ENCODE measurements at regions not wholly inside any gene's neighbourhood (a gene's known extent, or its start where the extent isn't known, plus 50 kb on each side); places are given as distances from the start of the nearest gene placed in this dataset.

GRCh38 chr13:103168901-103169508 is 102.8 kb upstream of the SLC10A2 start:
- Histone ChIP-seq H3K27ac (ENCODE audit: low read length) (no peak overlapping the region), H2AFZ (ENCODE audit: low read length) (no peak overlapping the region), H3K36me3 (ENCODE audit: low read depth, low read length) (no peaks in the 10 kb centered on the region), H3K79me2 (ENCODE audit: low read length) (no peaks in the 10 kb centered on the region), H3K4me1 (ENCODE audit: insufficient read depth, low read length) (no peaks in the 10 kb centered on the region), H3F3A (ENCODE audit: low read length, unreplicated experiment) (no peaks in the 10 kb centered on the region), H3K9ac (ENCODE audit: low read length) (no peak overlapping the region), H3K27me3 (ENCODE audit: low read length) (0 out of 2 replicates have a peak, but pooled peaks cover 6% of the 10 kb centered on the region), H3K9me3 (ENCODE audit: low read length) (no peaks in the 10 kb centered on the region), H4K20me1 (ENCODE audit: low read length) (no peaks in the 10 kb centered on the region), H3K4me3 (ENCODE audit: low read length) (no peak overlapping the region), H3K4me2 (ENCODE audit: low read length) (no peak overlapping the region), H3K9me2 (replicated peaks; ENCODE audit: low read length) (no peaks in the 10 kb centered on the region)
- ATAC-seq (no peak), DNase-seq (no peak)
- CTCF ChIA-PET, result no interaction called here
- POLR2A ChIA-PET (ENCODE audit: unreplicated experiment), result no interaction called here
- TF ChIP-seq, protein P1, sequence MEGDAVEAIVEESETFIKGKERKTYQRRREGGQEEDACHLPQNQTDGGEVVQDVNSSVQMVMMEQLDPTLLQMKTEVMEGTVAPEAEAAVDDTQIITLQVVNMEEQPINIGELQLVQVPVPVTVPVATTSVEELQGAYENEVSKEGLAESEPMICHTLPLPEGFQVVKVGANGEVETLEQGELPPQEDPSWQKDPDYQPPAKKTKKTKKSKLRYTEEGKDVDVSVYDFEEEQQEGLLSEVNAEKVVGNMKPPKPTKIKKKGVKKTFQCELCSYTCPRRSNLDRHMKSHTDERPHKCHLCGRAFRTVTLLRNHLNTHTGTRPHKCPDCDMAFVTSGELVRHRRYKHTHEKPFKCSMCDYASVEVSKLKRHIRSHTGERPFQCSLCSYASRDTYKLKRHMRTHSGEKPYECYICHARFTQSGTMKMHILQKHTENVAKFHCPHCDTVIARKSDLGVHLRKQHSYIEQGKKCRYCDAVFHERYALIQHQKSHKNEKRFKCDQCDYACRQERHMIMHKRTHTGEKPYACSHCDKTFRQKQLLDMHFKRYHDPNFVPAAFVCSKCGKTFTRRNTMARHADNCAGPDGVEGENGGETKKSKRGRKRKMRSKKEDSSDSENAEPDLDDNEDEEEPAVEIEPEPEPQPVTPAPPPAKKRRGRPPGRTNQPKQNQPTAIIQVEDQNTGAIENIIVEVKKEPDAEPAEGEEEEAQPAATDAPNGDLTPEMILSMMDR (conservative IDR thresholded peaks at IDR 0.05; ENCODE audit: low read depth, low read length), result no peak
- TF ChIP-seq EZH2phosphoT487 (IDR thresholded peaks at IDR 0.05; ENCODE audit: borderline replicate concordance, low read length) (no peak), EZH2 (IDR thresholded peaks at IDR 0.05; ENCODE audit: low read length, unreplicated experiment) (no peak)
- BruUV-seq (replicated peaks), result no TSS peak
- intact Hi-C loops (cut with micrococcal nuclease), result no loop called here

GRCh38 chr13:103164251-103164650 is 98.0 kb upstream of the SLC10A2 start:
- BruUV-seq (replicated peaks), result no TSS peak
- TF ChIP-seq, protein P1 (conservative IDR thresholded peaks at IDR 0.05; ENCODE audit: low read depth, low read length), result no peak
- no peak for TF ChIP-seq EZH2 (IDR thresholded peaks at IDR 0.05; ENCODE audit: low read length, unreplicated experiment)
- no peak for TF ChIP-seq EZH2phosphoT487 (IDR thresholded peaks at IDR 0.05; ENCODE audit: borderline replicate concordance, low read length)
- no peak overlapping the region for H3K4me2 ChIP-seq (ENCODE audit: low read length)
- no peak for ATAC-seq
- no peaks in the 10 kb centered on the region for H4K20me1 ChIP-seq (ENCODE audit: low read length)
- DNase-seq, result no peak
- no peaks in the 10 kb centered on the region for H3K36me3 ChIP-seq (ENCODE audit: low read depth, low read length)
- intact Hi-C loops (cut with micrococcal nuclease), result no loop called here
- no peak overlapping the region for H3K9ac ChIP-seq (ENCODE audit: low read length)
- CTCF ChIA-PET, result interaction anchor here (0.6 kb wide), 1 partner anchor 250 kb away, joined by 3 read pairs; no protein-coding TSS in a partner anchor
- H3K4me1 ChIP-seq (ENCODE audit: insufficient read depth, low read length), result no peaks in the 10 kb centered on the region
- H2AFZ ChIP-seq (ENCODE audit: low read length), result no peak overlapping the region
- no peaks in the 10 kb centered on the region for H3F3A ChIP-seq (ENCODE audit: low read length, unreplicated experiment)
- H3K27me3 ChIP-seq (ENCODE audit: low read length), result peaks cover 32% of the 10 kb centered on the region
- no peaks in the 10 kb centered on the region for H3K9me3 ChIP-seq (ENCODE audit: low read length)
- POLR2A ChIA-PET (ENCODE audit: unreplicated experiment), result no interaction called here
- H3K9me2 ChIP-seq (replicated peaks; ENCODE audit: low read length), result no peaks in the 10 kb centered on the region
- no peak overlapping the region for H3K27ac ChIP-seq (ENCODE audit: low read length)
- no peak overlapping the region for H3K4me3 ChIP-seq (ENCODE audit: low read length)
- no peaks in the 10 kb centered on the region for H3K79me2 ChIP-seq (ENCODE audit: low read length)

- H3K79me2 ChIP-seq (ENCODE audit: low read length), result no peaks in the 10 kb centered on the region
- CTCF ChIA-PET, result no interaction called here
- no peak overlapping the region for H3K9ac ChIP-seq (ENCODE audit: low read length)
- no peak overlapping the region for H3K4me3 ChIP-seq (ENCODE audit: low read length)
- H4K20me1 ChIP-seq (ENCODE audit: low read length), result no peaks in the 10 kb centered on the region
- no peak overlapping the region for H3K27ac ChIP-seq (ENCODE audit: low read length)
- H3K36me3 ChIP-seq (ENCODE audit: low read depth, low read length), result no peaks in the 10 kb centered on the region
- no peaks in the 10 kb centered on the region for H3K9me2 ChIP-seq (replicated peaks; ENCODE audit: low read length)
- no peak overlapping the region for H2AFZ ChIP-seq (ENCODE audit: low read length)
- no peaks in the 10 kb centered on the region for H3K9me3 ChIP-seq (ENCODE audit: low read length)
- peaks cover 56% of the 10 kb centered on the region for H3K27me3 ChIP-seq (ENCODE audit: low read length)
- TF ChIP-seq, protein P1 (conservative IDR thresholded peaks at IDR 0.05; ENCODE audit: low read depth, low read length), result no peak
- no peak for TF ChIP-seq EZH2 (IDR thresholded peaks at IDR 0.05; ENCODE audit: low read length, unreplicated experiment)
- TF ChIP-seq EZH2phosphoT487 (IDR thresholded peaks at IDR 0.05; ENCODE audit: borderline replicate concordance, low read length), result no peak
- intact Hi-C loops (cut with micrococcal nuclease), result no loop called here
- POLR2A ChIA-PET (ENCODE audit: unreplicated experiment), result no interaction called here
- H3F3A ChIP-seq (ENCODE audit: low read length, unreplicated experiment), result no peaks in the 10 kb centered on the region
- DNase-seq (no peak), ATAC-seq (no peak)
- no peak overlapping the region for H3K4me2 ChIP-seq (ENCODE audit: low read length)
- no TSS peak for BruUV-seq (replicated peaks)
- H3K4me1 ChIP-seq (ENCODE audit: insufficient read depth, low read length), result no peaks in the 10 kb centered on the region
These were observed 95.3 kb upstream of the SLC10A2 start for GRCh38 chr13:103161476-103161875.
